ENCODE measurements at regions not wholly inside any gene's neighbourhood (a gene's known extent, or its start where the extent isn't known, plus 50 kb on each side); places are given as distances from the start of the nearest gene placed in this dataset.

DNA sequence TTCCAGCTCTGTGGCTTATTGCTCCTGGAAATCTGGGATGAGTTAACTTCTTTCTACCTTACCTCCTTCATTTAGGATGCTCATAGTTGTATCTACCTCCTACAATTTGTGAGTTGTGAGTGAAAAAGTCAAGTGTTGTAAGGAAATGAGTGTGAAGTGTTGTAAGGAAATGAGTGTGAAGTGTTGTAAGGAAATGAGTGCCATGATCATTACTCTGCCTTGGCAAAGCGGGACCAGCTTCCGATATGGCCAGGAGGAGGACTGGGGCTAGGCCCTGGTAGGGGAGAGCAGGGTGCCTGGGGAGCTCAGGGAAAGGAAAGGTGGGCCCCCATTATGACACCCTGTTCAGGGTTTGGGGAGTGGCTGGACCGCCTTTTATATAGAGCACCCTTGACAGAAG is 435.2 kb downstream of the FGF9 start:
- DNase-seq, result no peak

DNA sequence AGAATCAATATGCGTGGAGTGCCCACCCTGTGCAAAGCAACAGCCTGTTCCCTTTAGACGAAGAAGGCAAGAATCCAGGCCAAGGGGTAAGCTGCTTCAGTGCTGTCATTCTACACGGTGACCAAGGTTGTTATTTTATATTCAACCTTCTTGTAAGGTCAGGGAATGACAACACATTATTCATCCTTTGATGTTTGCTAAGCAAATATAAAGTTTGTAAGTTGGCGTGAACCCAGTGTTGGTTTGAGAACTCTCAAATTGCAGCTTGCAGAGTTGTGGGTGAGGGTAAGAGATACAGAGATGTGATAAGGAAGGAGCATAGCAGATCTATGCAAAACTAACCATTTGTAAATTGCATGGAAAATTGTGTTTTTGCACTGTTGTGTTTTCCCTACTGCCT is 436.7 kb downstream of the FGF9 start:
- no peak for DNase-seq

- no peak for DNase-seq
These were observed 437.5 kb downstream of the FGF9 start for GRCh38 chr13:22108283-22108942.

GRCh38 chr13:22108979-22109378 is 438.1 kb downstream of the FGF9 start:
- DNase-seq, result no peak

DNA sequence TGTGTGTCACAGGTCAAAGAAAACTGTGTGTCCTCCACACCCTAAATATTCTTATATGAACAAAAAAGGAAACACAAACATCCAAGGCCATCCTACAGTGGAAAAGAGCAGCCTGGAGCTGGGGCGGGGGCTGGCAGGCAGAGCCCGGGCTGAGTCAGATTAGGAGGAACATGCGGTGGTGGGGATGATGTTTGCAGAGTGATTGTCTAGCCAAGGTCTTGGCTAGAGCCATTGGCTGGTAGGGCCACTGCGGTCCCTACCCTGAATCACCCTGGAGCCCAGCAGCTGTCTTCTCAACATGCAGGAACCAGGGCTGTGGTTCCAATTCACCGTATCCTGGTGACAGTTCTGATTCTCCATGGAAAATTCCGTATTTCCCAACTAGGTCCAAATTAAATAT is 439.5 kb downstream of the FGF9 start:
- DNase-seq, result no peak

- no peak for DNase-seq
These were observed 440.4 kb downstream of the FGF9 start for GRCh38 chr13:22111152-22111783.

GRCh38 chr13:22111961-22112360 is 441.1 kb downstream of the FGF9 start:
- DNase-seq, result no peak

DNA sequence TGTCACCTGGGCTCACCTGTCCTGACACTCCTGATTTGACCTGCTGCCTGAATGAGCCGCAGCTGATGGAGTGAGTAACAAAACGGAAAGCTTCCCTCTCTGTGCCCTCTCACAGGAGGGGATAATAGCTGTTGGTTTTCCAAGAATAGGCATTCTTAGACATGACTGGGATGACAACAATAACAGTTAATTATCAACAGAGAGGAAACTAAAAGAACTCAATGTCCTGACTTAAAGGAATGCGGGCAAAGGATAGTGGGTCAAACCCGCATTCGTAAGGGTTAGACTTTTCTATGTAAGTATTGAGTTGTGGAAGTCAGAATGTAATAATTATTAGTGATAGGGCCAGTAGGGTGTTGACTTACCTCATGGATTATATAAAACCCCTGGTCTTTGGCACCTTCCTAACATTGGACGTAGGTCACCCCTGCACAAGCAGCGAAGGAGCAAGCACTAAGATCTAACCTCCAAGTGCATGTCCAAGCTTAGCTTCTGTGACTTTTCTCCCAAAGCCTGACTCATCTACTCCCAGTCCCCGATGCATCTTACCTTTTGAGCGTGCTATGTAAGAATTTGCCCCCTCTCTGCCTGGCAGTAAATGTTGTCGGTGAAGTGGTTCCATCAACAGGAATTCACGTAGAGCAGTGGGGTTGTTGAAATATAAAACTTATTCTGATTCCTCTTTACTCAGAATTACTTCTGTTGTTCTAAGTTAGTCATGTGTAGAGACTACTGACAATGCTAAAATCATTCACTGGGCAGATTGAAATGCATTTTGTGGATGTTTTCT is 442.3 kb downstream of the FGF9 start:
- DNase-seq, result no peak

- no peak for DNase-seq
These were observed 443.9 kb downstream of the FGF9 start for GRCh38 chr13:22114630-22115311.

GRCh38 chr13:22118158-22118557 is 447.3 kb downstream of the FGF9 start:
- no peak for DNase-seq

DNA sequence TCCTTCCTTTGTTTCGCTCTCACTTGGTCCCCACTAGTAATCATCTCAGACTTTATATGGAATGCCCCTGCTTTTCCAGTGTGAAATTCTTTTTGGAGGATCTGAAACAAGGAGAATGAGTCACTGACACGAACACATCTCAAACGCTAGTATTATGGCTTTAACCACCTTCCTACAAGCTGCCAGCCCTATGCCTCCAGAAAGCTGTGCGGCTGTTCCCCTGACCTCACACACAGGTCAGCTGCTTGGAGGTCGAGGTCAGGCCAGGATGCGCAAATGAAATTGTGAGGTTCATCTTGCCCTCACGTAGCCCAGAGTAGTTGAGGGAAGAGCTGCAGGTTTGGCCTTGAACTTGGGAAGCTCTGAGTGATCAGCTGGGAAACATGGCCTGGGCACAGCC is 449.8 kb downstream of the FGF9 start:
- DNase-seq, result no peak

- DNase-seq, result no peak
These were observed 450.4 kb downstream of the FGF9 start for GRCh38 chr13:22121146-22121739.

DNA sequence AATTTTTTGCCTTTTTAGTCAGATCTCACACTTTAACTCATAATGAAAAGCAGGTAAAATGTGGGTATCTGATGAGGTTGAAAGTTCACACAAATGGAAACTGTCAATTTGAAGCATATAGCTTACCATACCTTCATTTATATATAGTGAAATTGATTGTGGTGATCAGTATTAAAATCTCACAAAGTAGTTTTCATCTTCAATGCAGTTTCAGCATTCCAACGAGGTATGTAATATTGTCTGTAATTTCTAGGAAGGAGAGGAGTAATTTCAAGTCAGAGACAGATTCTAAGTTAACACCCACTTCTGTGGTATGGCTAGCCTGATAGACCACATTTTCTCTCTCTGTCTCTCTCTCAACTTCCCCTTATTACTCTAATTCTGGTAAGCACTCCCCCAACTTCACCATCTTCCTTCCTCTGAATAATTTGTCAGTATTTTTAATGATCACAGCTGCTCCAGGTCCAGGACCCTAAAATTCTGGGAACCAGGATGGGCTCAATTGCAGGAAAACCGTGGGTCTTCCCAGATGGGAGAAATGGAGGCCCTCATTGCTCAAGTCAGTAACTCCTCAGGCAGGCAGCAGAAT is 455.7 kb downstream of the FGF9 start:
- no peak for DNase-seq

DNA sequence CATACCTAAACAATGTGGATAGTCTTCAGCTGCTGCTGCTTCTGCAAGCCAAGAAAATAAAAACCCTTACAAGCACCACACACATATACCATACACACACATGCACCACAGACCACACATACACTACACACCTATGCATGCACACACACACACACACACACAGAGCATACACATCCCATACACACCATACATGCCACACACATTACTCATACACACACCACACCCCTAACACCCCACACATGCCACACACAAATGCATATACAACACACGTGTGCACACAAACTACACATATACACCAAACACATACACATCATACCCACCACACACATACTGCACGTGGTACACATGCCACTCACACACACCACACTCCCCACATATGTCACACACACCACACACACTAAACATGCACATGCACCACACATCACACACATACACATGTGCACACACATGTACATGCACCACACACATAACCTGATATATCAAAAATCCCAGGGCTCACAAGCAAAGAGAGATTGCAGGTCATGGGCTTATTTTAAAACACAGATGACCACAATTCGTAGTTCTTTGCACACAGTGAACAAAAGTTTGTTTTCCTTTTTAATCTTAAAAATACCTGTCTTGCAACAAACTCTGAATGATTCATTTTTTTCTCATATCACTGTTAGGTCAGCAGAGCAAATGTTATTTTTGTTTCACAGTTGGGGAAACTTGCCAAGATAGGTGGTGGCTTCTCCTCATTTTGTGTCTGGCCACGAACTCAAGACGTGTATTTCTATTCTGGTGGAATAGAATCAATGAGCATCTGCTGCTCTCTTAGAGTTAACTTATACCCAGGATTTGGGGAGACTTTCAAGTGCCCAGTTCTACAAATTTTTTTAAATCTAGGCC is 456.6 kb downstream of the FGF9 start:
- DNase-seq, result no peak

- no peak for DNase-seq
These were observed 457.9 kb downstream of the FGF9 start for GRCh38 chr13:22128441-22129408.

GRCh38 chr13:22130254-22130653 is 459.4 kb downstream of the FGF9 start:
- DNase-seq, result no peak

- no peak for DNase-seq
These were observed 463.4 kb downstream of the FGF9 start for GRCh38 chr13:22134261-22134660.

GRCh38 chr13:22135446-22135845 is 464.6 kb downstream of the FGF9 start:
- no peak for DNase-seq

DNA sequence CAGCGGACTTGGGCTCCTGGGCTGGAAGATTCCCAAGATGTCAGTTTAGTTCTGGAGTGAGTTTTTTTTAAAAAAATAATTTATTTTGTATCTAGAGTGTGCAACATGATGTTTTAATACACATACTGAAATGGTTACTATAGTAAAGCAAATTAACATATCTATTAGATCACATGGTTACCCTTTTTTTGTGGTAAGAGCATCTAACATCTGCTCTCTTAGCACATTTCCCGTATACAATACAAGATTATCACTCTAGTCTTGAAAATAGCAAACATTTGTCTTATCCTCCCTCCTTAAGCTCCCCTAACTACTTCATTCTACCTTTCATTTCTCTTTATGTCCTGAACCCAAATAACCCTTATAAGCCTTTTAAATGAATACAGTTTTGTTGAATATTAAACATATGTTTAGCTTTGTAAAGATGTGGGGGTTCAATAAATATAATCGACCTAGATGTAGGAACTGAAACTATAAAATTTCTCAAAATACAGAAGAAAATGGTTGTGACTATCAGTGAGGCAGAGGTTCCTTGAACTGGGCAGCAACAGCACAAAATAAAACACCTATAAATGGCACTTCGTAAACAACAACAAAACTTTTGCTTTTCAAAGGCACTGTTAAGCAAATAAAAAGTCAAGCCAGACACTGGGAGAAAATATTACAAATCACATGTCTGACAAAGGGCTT is 466.6 kb downstream of the FGF9 start:
- DNase-seq, result no peak

GRCh38 chr13:22138947-22139346 is 468.1 kb downstream of the FGF9 start:
- DNase-seq, result no peak
